ENCODE measurements at regions not wholly inside any gene's neighbourhood (a gene's known extent, or its start where the extent isn't known, plus 50 kb on each side); places are given as distances from the start of the nearest gene placed in this dataset.
A peak's percentile ranks its signal among the peaks of the same experiment; 100 is the strongest.

- DNase-seq: no peak
Measured at GRCh38 chr6:14966096-14966905, 279.6 kb upstream of the JARID2 start.

GRCh38 chr6:14966906-14967711 lies 278.8 kb upstream of the JARID2 start:
- no peak for DNase-seq

GRCh38 chr6:14968056-14968637 lies 277.7 kb upstream of the JARID2 start:
- no peak for DNase-seq

- no peak for DNase-seq
Measured at GRCh38 chr6:14969126-14969525, 276.7 kb upstream of the JARID2 start.

GRCh38 chr6:14972379-14973067 lies 273.3 kb upstream of the JARID2 start:
- DNase-seq: no peak

GRCh38 chr6:14974372-14974771 lies 271.5 kb upstream of the JARID2 start:
- DNase-seq: no peak

- no peak for DNase-seq
Measured at GRCh38 chr6:14974792-14975470, 270.9 kb upstream of the JARID2 start.

GRCh38 chr6:14975471-14975817 lies 270.4 kb upstream of the JARID2 start:
- DNase-seq: peak; percentile 6 to 9

- no peak for DNase-seq
Measured at GRCh38 chr6:14977747-14978382, 268.0 kb upstream of the JARID2 start.

- DNase-seq: no peak
Measured at GRCh38 chr6:14981960-14982359, 263.9 kb upstream of the JARID2 start.

- no peak for DNase-seq
Measured at GRCh38 chr6:14983599-14984518, 262.0 kb upstream of the JARID2 start.

GRCh38 chr6:14984519-14984853 lies 261.4 kb upstream of the JARID2 start:
- no peak for DNase-seq

- no peak for DNase-seq
Measured at GRCh38 chr6:14985366-14985765, 260.5 kb upstream of the JARID2 start.

- no peak for DNase-seq
Measured at GRCh38 chr6:14986370-14986769, 259.5 kb upstream of the JARID2 start.

GRCh38 chr6:14987490-14987889 lies 258.4 kb upstream of the JARID2 start:
- no peak for DNase-seq

- no peak for DNase-seq
Measured at GRCh38 chr6:14992382-14992781, 253.5 kb upstream of the JARID2 start.

GRCh38 chr6:14995208-14995607 lies 250.7 kb upstream of the JARID2 start:
- DNase-seq: no peak

- DNase-seq: no peak
Measured at GRCh38 chr6:14995966-14996602, 249.8 kb upstream of the JARID2 start.

GRCh38 chr6:14996892-14997291 lies 249.0 kb upstream of the JARID2 start:
- no peak for DNase-seq

GRCh38 chr6:14997507-14997906 lies 248.4 kb upstream of the JARID2 start:
- DNase-seq: no peak

- no peak for DNase-seq
Measured at GRCh38 chr6:14999106-14999505, 246.8 kb upstream of the JARID2 start.
